ENCODE measurements at regions not wholly inside any gene's neighbourhood (a gene's known extent, or its start where the extent isn't known, plus 50 kb on each side); places are given as distances from the start of the nearest gene placed in this dataset.
"Not testable (repeated sequence)": the region's sequence is repeated elsewhere in the genome, so short reads cannot be mapped to it uniquely, and the experiment has no call there.

GRCh38 chr17:70520956-70521355 is 351.6 kb downstream of the KCNJ2 start:
- DNase-seq (ENCODE audit: low spot score), result no peak

- peak; percentile 42 for DNase-seq (ENCODE audit: low spot score)
These were observed 352.5 kb downstream of the KCNJ2 start for GRCh38 chr17:70521821-70522256.

- DNase-seq (ENCODE audit: low spot score), result no peak
These were observed 354.1 kb downstream of the KCNJ2 start for GRCh38 chr17:70523426-70523825.

GRCh38 chr17:70525035-70525434 is 355.7 kb downstream of the KCNJ2 start:
- DNase-seq (ENCODE audit: low spot score), result not testable (repeated sequence)

- DNase-seq (ENCODE audit: low spot score), result no peak
These were observed 356.6 kb downstream of the KCNJ2 start for GRCh38 chr17:70525961-70526360.

GRCh38 chr17:70527364-70527888 is 358.1 kb downstream of the KCNJ2 start:
- peak; percentile 59 for DNase-seq (ENCODE audit: low spot score)

- no peak for DNase-seq (ENCODE audit: low spot score)
These were observed 364.1 kb downstream of the KCNJ2 start for GRCh38 chr17:70533427-70533826.

GRCh38 chr17:70535986-70536385 is 366.7 kb downstream of the KCNJ2 start:
- DNase-seq (ENCODE audit: low spot score), result no peak

- peak; percentile 58 for DNase-seq (ENCODE audit: low spot score)
These were observed 370.0 kb downstream of the KCNJ2 start for GRCh38 chr17:70539132-70539924.

GRCh38 chr17:70542876-70543275 is 373.5 kb downstream of the KCNJ2 start:
- DNase-seq (ENCODE audit: low spot score), result no peak

GRCh38 chr17:70544317-70544716 is 375.0 kb downstream of the KCNJ2 start:
- no peak for DNase-seq (ENCODE audit: low spot score)

GRCh38 chr17:70552230-70552981 is 383.1 kb downstream of the KCNJ2 start:
- DNase-seq (ENCODE audit: low spot score), result peak; percentile 95

- peak; percentile 68 for DNase-seq (ENCODE audit: low spot score)
These were observed 383.6 kb downstream of the KCNJ2 start for GRCh38 chr17:70552982-70553334.

GRCh38 chr17:70555723-70556122 is 386.4 kb downstream of the KCNJ2 start:
- DNase-seq (ENCODE audit: low spot score), result no peak

- DNase-seq (ENCODE audit: low spot score), result no peak
These were observed 389.5 kb downstream of the KCNJ2 start for GRCh38 chr17:70558821-70559220.

GRCh38 chr17:70560471-70560870 is 391.1 kb downstream of the KCNJ2 start:
- DNase-seq (ENCODE audit: low spot score), result no peak

GRCh38 chr17:70562137-70562536 is 392.8 kb downstream of the KCNJ2 start:
- DNase-seq (ENCODE audit: low spot score), result no peak

- DNase-seq (ENCODE audit: low spot score), result no peak
These were observed 394.0 kb downstream of the KCNJ2 start for GRCh38 chr17:70563281-70563820.

- DNase-seq (ENCODE audit: low spot score), result no peak
These were observed 394.8 kb downstream of the KCNJ2 start for GRCh38 chr17:70564006-70564620.

- DNase-seq (ENCODE audit: low spot score), result no peak
These were observed 399.8 kb downstream of the KCNJ2 start for GRCh38 chr17:70569128-70569527.

GRCh38 chr17:70577456-70577855 is 408.1 kb downstream of the KCNJ2 start:
- no peak for DNase-seq (ENCODE audit: low spot score)

GRCh38 chr17:70581459-70581858 is 412.1 kb downstream of the KCNJ2 start:
- no peak for DNase-seq (ENCODE audit: low spot score)
